GM12891 (cell line): ENCODE measurements at regions not wholly inside any gene's neighbourhood (a gene's known extent, or its start where the extent isn't known, plus 50 kb on each side); places are given as distances from the start of the nearest gene placed in this dataset.

ENCODE experiments used
- POLR2A ChIP-seq: IDR thresholded peaks from 2 replicates; pipeline ENCODE4 v1.6.1; 2011; ENCODE audit warnings: low read depth, low read length, control low read depth
- SPI1 ChIP-seq: IDR thresholded peaks from 2 replicates; pipeline ENCODE4 v1.6.1; 2011; ENCODE audit warnings: low read depth, low read length, control low read depth

DNA sequence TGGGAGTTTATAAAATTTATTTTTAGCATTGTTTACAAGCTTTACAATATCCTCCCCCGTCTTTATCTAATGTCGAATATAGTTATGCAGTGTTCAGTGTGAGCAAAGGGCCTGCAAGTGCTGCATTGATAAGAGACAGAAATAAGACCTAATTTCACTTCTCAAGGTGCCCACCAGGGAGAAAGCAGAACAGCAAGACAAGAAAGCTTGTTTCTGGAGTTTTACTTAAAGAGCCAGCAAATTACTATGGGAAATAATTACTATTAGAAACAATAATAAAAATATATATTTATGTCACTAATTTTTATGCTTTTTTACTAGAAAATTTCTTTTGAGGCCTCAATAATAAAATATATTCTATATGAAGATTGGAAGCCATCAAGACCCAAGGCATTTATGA is 2677.7 kb downstream of the ARAP2 start:
- TF ChIP-seq SPI1 (no peak), POLR2A (no peak)
